ENCODE measurements at regions not wholly inside any gene's neighbourhood (a gene's known extent, or its start where the extent isn't known, plus 50 kb on each side); places are given as distances from the start of the nearest gene placed in this dataset.

DNA sequence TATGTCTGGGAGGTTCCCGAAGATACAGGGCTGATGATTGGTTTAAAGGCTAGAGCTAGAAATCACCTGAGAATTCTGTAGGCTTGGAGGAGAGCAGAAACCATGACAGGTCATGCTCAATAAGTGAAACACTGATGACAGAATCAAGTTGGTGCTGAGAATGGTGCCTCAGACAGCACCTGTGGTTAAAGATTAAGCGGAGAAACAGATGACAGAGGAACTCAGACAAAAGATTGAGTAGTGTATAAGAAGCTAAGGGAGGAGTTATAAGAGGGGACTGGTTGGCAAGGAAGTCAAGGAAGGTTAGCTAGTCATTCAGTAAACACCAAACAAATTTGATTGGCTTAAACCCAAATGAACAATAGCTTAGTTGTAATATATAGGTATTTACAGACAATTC, 385.4 kb upstream of the CNKSR2 start:
- Histone ChIP-seq H3K9ac (ENCODE audit: low read depth in 2 of 2, low read length in 2 of 2) (no peak overlapping the region), H3K9me3 (no peaks in the 10 kb centered on the region), H3K27ac (no peak overlapping the region), H3K4me1 (no peaks in the 10 kb centered on the region), H3K36me3 (no peaks in the 10 kb centered on the region), H3K27me3 (no peaks in the 10 kb centered on the region), H3K4me3 (no peak overlapping the region)
- intact Hi-C loops (cut with DNase I): no loop called here
- TF ChIP-seq, protein P1, sequence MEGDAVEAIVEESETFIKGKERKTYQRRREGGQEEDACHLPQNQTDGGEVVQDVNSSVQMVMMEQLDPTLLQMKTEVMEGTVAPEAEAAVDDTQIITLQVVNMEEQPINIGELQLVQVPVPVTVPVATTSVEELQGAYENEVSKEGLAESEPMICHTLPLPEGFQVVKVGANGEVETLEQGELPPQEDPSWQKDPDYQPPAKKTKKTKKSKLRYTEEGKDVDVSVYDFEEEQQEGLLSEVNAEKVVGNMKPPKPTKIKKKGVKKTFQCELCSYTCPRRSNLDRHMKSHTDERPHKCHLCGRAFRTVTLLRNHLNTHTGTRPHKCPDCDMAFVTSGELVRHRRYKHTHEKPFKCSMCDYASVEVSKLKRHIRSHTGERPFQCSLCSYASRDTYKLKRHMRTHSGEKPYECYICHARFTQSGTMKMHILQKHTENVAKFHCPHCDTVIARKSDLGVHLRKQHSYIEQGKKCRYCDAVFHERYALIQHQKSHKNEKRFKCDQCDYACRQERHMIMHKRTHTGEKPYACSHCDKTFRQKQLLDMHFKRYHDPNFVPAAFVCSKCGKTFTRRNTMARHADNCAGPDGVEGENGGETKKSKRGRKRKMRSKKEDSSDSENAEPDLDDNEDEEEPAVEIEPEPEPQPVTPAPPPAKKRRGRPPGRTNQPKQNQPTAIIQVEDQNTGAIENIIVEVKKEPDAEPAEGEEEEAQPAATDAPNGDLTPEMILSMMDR (IDR thresholded peaks at IDR 0.05): no peak
- DNase-seq: no peak

DNA sequence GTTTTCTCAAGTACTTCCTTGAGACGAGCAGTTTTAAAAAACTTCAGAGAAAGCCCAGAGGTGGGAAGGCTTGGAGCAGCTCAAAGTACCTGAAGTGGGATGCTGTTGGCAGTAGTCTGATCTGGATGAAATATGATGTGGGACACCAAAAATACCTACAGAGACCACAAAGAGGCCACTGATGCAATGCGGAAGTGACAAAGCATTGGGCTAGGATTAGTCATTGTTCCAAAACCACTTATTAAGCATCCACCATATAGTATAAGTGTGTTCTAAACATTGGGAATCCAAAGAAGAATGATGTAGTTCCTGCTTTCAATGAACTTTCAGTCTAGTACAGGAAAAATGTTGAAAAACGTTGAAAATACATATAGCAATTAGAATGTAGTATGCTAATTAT, 386.1 kb upstream of the CNKSR2 start:
- no peak overlapping the region for H3K9ac ChIP-seq (ENCODE audit: low read depth in 2 of 2, low read length in 2 of 2)
- intact Hi-C loops (cut with DNase I): no loop called here
- H3K9me3 ChIP-seq: no peaks in the 10 kb centered on the region
- no peaks in the 10 kb centered on the region for H3K36me3 ChIP-seq
- H3K4me3 ChIP-seq: no peak overlapping the region
- no peak for DNase-seq
- no peaks in the 10 kb centered on the region for H3K27me3 ChIP-seq
- TF ChIP-seq, protein P1 (IDR thresholded peaks at IDR 0.05): no peak
- H3K4me1 ChIP-seq: no peaks in the 10 kb centered on the region
- no peak overlapping the region for H3K27ac ChIP-seq

DNA sequence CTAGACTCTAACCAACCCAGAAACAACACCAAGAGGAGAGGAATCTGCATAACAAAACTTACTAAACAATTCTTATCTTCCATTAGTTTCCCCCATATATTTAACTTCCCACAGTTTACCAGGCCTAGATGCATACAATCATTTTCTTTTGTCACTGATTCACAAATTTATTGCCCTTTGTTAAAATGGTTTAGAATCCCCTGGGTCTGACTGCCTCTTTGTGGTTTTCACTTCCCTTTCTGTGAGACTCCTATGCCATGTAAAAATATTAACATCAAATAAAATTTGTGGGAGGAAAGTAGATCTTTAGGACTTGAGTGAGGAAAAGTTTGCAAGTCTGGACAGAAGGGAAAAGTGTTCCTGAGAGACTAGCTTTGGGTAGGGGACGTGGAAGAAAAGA, 393.8 kb upstream of the CNKSR2 start:
- no peaks in the 10 kb centered on the region for H3K36me3 ChIP-seq
- intact Hi-C loops (cut with DNase I): no loop called here
- TF ChIP-seq, protein P1 (IDR thresholded peaks at IDR 0.05): no peak
- H3K9me3 ChIP-seq: no peaks in the 10 kb centered on the region
- no peak overlapping the region for H3K4me3 ChIP-seq
- DNase-seq: no peak
- no peak overlapping the region for H3K27ac ChIP-seq
- H3K27me3 ChIP-seq: no peaks in the 10 kb centered on the region
- H3K4me1 ChIP-seq: no peaks in the 10 kb centered on the region
- no peak overlapping the region for H3K9ac ChIP-seq (ENCODE audit: low read depth in 2 of 2, low read length in 2 of 2)

DNA sequence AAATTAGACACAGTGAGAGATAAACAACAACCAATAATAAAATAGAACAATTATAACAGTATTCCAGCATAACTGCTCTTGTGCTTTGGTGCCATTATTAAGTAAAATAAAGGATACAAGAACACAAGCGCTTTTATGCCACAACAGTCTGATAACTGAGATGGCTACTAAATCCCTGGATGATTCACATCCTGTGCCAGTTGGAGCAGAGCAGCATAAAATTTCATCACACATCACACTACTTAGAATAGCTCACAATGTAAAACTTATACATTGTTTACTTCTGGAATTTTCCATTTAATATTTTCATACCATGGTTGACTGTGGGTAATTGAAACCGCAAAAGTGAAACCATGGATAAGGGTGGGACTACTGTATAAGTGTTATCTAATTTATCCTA, 399.9 kb upstream of the CNKSR2 start:
- Histone ChIP-seq H3K27ac (no peak overlapping the region), H3K4me3 (no peak overlapping the region), H3K4me1 (no peaks in the 10 kb centered on the region), H3K9me3 (no peaks in the 10 kb centered on the region), H3K27me3 (no peaks in the 10 kb centered on the region), H3K9ac (ENCODE audit: low read depth in 2 of 2, low read length in 2 of 2) (no peak overlapping the region), H3K36me3 (no peaks in the 10 kb centered on the region)
- intact Hi-C loops (cut with DNase I): no loop called here
- TF ChIP-seq, protein P1 (IDR thresholded peaks at IDR 0.05): no peak
- no peak for DNase-seq

DNA sequence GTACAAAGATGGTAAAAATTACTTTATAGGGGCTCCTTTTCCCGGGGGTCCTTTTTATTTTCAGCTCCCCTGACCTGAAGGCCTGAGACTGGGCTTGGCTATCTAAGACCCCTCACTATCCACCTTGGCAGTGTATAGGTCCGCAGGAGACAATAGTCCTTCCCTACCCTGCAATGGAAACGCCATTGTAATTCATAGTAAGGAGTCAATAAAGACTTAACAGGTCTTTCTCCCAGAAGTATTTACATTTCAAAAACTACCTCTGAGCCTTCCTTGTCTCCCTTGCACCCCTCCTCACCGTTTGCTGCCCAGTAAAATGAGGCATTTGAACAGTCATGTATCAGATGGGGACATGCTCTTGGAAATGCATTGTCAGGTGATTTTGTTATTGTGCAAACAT, 401.2 kb upstream of the CNKSR2 start:
- H3K9me3 ChIP-seq: no peaks in the 10 kb centered on the region
- intact Hi-C loops (cut with DNase I): no loop called here
- no peak for DNase-seq
- no peaks in the 10 kb centered on the region for H3K36me3 ChIP-seq
- TF ChIP-seq, protein P1 (IDR thresholded peaks at IDR 0.05): no peak
- no peak overlapping the region for H3K4me3 ChIP-seq
- no peaks in the 10 kb centered on the region for H3K4me1 ChIP-seq
- H3K27ac ChIP-seq: no peak overlapping the region
- H3K27me3 ChIP-seq: no peaks in the 10 kb centered on the region
- H3K9ac ChIP-seq (ENCODE audit: low read depth in 2 of 2, low read length in 2 of 2): no peak overlapping the region

DNA sequence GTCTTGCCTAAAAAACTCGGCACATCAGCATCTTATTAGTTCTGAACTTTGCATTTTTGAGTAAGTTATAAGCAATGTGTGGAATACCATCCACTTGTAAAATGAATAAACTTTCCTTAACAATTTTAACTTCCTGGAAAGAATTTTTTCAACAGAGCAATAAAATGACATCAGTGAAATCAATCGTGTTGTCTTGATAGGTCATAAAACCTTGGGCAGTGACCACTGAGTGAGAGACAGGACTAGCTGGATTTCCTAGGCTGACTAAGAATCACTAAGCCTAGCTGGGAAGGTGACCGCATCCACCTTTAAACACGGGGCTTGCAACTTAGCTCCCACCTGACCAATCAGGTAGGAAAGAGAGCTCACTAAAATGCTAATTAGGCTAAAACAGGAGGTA, 403.0 kb upstream of the CNKSR2 start:
- TF ChIP-seq, protein P1 (IDR thresholded peaks at IDR 0.05): no peak
- intact Hi-C loops (cut with DNase I): no loop called here
- Histone ChIP-seq H3K9me3 (no peaks in the 10 kb centered on the region), H3K9ac (ENCODE audit: low read depth in 2 of 2, low read length in 2 of 2) (no peak overlapping the region), H3K27me3 (no peaks in the 10 kb centered on the region), H3K4me1 (no peaks in the 10 kb centered on the region), H3K36me3 (no peaks in the 10 kb centered on the region), H3K27ac (no peak overlapping the region), H3K4me3 (no peak overlapping the region)
- no peak for DNase-seq

Data from colonic mucosa (tissue), 4 donors.